ENCODE measurements at regions not wholly inside any gene's neighbourhood (a gene's known extent, or its start where the extent isn't known, plus 50 kb on each side); places are given as distances from the start of the nearest gene placed in this dataset.

GRCh38 chrX:82208975-82209374, 1007.1 kb downstream of the SH3BGRL start:
- TF ChIP-seq TRIM24 (IDR thresholded peaks at IDR 0.05) (no peak), HDAC2 (IDR thresholded peaks at IDR 0.05) (no peak), CTBP1 (IDR thresholded peaks at IDR 0.05; ENCODE audit: borderline replicate concordance) (no peak), TEAD4 (IDR thresholded peaks at IDR 0.05; ENCODE audit: low read length) (no peak), TEAD4 (CRISPR knock-in tag; IDR thresholded peaks at IDR 0.05; ENCODE audit: borderline replicate concordance) (no peak), SMC3 (conservative IDR thresholded peaks at IDR 0.05; ENCODE audit: insufficient read depth, low read depth, low read length) (no peak), HNRNPUL1 (IDR thresholded peaks at IDR 0.05; ENCODE audit: low read length) (no peak), NFYB (IDR thresholded peaks at IDR 0.05; ENCODE audit: extremely low read depth, insufficient read length) (no peak), CEBPB (tag; IDR thresholded peaks at IDR 0.05) (no peak), ARID3A (IDR thresholded peaks at IDR 0.05; ENCODE audit: borderline replicate concordance, low read depth, low read length) (no peak)

All from K562 (cell line).